ENCODE measurements at regions not wholly inside any gene's neighbourhood (a gene's known extent, or its start where the extent isn't known, plus 50 kb on each side); places are given as distances from the start of the nearest gene placed in this dataset.

DNA sequence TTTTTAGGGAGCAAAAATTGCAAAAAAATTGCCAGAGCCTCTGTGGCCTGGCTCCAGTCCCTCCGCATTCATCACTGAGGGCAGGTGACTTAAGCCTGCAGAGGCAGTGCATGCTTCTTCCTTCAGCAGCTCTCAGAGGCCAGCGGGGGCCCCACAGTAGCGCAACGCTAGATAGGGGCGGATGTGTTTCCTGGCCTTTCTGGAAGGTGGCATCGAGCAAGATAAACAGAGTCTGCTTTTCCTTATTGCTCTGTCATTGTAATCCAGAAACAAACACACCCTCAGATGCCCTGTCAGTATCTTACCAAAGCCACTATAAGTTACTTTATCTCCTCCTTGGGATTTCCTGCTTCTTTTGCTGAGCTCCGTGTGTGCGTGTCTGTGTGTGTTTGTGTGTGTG lies 75.5 kb upstream of the IRX6 start:
- no peak for TF ChIP-seq CHD1 (IDR thresholded peaks at IDR 0.05; ENCODE audit: low read depth, low read length)
- TF ChIP-seq CTCF (conservative IDR thresholded peaks at IDR 0.05; ENCODE audit: low read depth, low read length): no peak
- no peak for TF ChIP-seq POLR2A (IDR thresholded peaks at IDR 0.05; ENCODE audit: low read depth, low read length)
- no peak for TF ChIP-seq FOS (IDR thresholded peaks at IDR 0.05; ENCODE audit: low read depth, low read length)
- TF ChIP-seq USF2 (IDR thresholded peaks at IDR 0.05; ENCODE audit: low read depth, low read length): no peak
- TF ChIP-seq BHLHE40 (IDR thresholded peaks at IDR 0.05; ENCODE audit: low read depth, low read length): no peak
- TF ChIP-seq SMC3 (IDR thresholded peaks at IDR 0.05; ENCODE audit: low read depth, low read length): no peak
- TF ChIP-seq RFX5 (IDR thresholded peaks at IDR 0.05; ENCODE audit: low read depth, low read length): no peak
- TF ChIP-seq CEBPB (IDR thresholded peaks at IDR 0.05; ENCODE audit: low read depth, low read length): no peak
- no peak for TF ChIP-seq ELK1 (IDR thresholded peaks at IDR 0.05; ENCODE audit: borderline replicate concordance, low read depth, low read length)
- no peak for TF ChIP-seq RAD21 (IDR thresholded peaks at IDR 0.05; ENCODE audit: low read length)
- TF ChIP-seq MXI1 (IDR thresholded peaks at IDR 0.05; ENCODE audit: borderline replicate concordance, low read depth, low read length): no peak

All from IMR-90 (cell line).